BJ (cell line): ENCODE measurements at regions not wholly inside any gene's neighbourhood (a gene's known extent, or its start where the extent isn't known, plus 50 kb on each side); places are given as distances from the start of the nearest gene placed in this dataset.

Source experiments
- CTCF ChIA-PET: fragments of 350-600 bp; formaldehyde crosslinking; extraction: SDS; loops from one replicate; lab custom pipeline; 2021; ENCODE audit warnings: antibody characterized with exemption, inconsistent platforms; lab: Yijun Ruan, JAX
- POLR2A ChIA-PET: fragments of 300-600 bp; sonication (Branson Sonifier 250); formaldehyde crosslinking; extraction: SDS; loops from one replicate; lab custom pipeline; 2021; ENCODE audit warnings: antibody characterized with exemption; lab: Charles Lee
- DNase-seq: peaks from one replicate; pipeline ENCODE4 v3.0.0-alpha.2; 2011; ENCODE audit warnings: low read depth
- H3K27me3 ChIP-seq: 2 replicates; pipeline ENCODE4 v1.6.0; 2011; ENCODE audit warnings: low read length; ENCODE audit not compliant: control insufficient read depth, insufficient read depth
- H3K36me3 ChIP-seq: 2 replicates; pipeline ENCODE4 v1.5.1; 2011; ENCODE audit warnings: low read length; ENCODE audit not compliant: control insufficient read depth, insufficient read depth
- H3K4me3 ChIP-seq: 2 replicates; pipeline ENCODE4 v1.5.1; 2011; ENCODE audit warnings: low read depth, mild to moderate bottlenecking, control low read depth, low read length
- CTCF ChIP-seq: IDR thresholded peaks from 2 replicates; pipeline ENCODE4 v1.5.1; 2011; ENCODE audit warnings: low read depth, mild to moderate bottlenecking, control low read depth, inconsistent platforms, low read length, moderate library complexity; ENCODE audit not compliant: insufficient read depth

DNA sequence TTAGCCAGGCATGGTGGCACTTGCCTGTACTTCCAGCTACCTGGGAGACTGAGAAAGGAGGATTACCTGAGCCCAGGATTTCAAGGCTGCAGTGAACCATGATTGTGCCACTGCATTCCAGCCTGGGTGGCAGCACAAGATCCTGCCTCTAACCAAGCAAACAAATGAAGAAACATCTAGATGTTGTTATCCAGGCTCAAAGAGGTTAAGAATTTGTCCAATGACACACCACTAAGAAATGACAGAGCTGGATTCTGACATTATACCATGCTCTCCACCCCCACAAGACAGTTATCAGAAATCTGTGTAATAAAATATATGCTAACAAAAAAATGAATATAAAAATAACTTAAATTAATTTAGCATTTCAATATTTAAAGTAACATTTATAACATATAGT, 925.5 kb upstream of the SLC35B3 start:
- DNase-seq, result no peak

DNA sequence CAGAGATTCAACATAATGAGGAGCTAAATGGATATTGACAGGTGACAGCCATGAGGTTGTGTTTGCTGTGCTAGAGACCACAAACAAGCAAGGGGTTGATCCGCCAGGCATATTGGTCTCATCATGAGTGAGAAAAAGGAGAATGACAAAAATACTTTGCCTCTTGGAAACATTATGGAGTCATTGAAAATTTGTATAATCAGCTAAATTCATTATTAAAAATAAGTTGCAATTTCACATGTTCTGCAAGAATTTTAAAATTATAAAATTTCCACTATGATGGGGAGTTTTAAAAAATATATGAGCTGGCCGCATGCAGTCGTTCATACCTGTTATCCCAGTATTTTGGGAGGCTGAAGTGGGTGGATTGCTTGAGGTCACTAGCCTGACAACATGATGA, 912.3 kb upstream of the SLC35B3 start:
- DNase-seq, result no peak
- Histone ChIP-seq H3K27me3 (no peaks in the 10 kb centered on the region), H3K4me3 (no peak overlapping the region), H3K36me3 (no peaks in the 10 kb centered on the region)
- ChIA-PET CTCF (interaction anchor here (0.5 to 0.6 kb wide), 2 partner anchors 36 to 448 kb away, joined by 3 read pairs; no protein-coding TSS in a partner anchor), POLR2A (interaction anchor here (0.6 kb wide), 1 partner anchor 1453 kb away, joined by 9 read pairs; no protein-coding TSS in a partner anchor)
- TF ChIP-seq CTCF, result no peak

More for the DNA sequence above, 925.5 kb upstream of the SLC35B3 start:
- no peaks in the 10 kb centered on the region for H3K27me3 ChIP-seq
- CTCF ChIA-PET, result no interaction called here
- no peaks in the 10 kb centered on the region for H3K36me3 ChIP-seq
- no peak for TF ChIP-seq CTCF
- no peak overlapping the region for H3K4me3 ChIP-seq
- POLR2A ChIA-PET, result no interaction called here

DNA sequence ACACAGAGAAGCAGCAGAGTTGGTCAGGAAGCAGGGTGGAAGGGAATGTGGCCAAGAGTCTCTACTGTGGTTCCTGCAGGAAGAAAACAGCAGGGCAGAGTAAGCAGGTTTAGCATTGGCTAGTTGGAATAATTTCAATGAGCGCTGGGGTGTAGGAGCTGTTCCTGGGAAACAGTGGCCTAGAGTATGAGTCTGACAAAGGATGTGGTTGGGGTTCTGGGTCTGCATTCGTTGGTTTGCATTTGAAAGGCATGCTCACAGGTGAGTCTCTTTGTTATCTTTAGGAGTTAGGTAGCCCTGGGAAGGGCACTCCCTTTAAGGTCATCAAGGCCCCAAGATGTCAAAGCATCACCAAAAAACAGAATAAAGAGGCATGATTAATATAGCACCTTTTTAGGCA, 911.6 kb upstream of the SLC35B3 start:
- no peak for DNase-seq
- no peaks in the 10 kb centered on the region for H3K27me3 ChIP-seq
- no peak overlapping the region for H3K4me3 ChIP-seq
- no peak for TF ChIP-seq CTCF
- ChIA-PET CTCF (no interaction called here), POLR2A (interaction anchor here (0.6 kb wide), 1 partner anchor 1453 kb away, joined by 9 read pairs; no protein-coding TSS in a partner anchor)
- H3K36me3 ChIP-seq, result no peaks in the 10 kb centered on the region

DNA sequence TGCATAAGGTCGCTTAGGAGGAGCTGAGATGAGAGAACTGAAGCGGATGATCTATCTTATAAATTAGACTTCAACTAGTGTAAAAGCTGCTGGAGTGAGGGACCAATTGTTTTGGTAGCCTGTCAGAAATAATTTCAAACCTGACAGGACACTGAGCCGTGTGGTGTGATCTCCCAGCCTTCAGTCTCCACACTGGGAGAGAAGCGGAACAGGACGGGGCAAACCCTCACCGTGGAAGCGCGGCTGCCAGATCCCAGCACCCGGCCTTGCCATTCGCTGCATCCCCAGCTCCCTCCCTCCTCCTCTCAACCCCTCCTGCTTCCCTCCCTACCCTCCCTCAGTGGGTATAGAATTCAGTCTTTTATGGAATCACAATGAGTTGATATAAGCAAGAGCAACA, 900.1 kb upstream of the SLC35B3 start:
- Histone ChIP-seq H3K4me3 (no peak overlapping the region), H3K27me3 (no peaks in the 10 kb centered on the region), H3K36me3 (no peaks in the 10 kb centered on the region)
- no peak for TF ChIP-seq CTCF
- no peak for DNase-seq
- CTCF ChIA-PET, result no interaction called here
- POLR2A ChIA-PET, result no interaction called here

GRCh38 chr6:9334979-9335378, 899.6 kb upstream of the SLC35B3 start:
- peak; percentile 22 for DNase-seq
- no peak overlapping the region for H3K4me3 ChIP-seq
- POLR2A ChIA-PET, result no interaction called here

More at GRCh38 chr6:9334979-9335378, 899.6 kb upstream of the SLC35B3 start:
- no peak for TF ChIP-seq CTCF
- Histone ChIP-seq H3K27me3 (no peaks in the 10 kb centered on the region), H3K36me3 (no peaks in the 10 kb centered on the region)
- CTCF ChIA-PET, result interaction anchor here (1.0 kb wide), 1 partner anchor 19 kb away, joined by 3 read pairs; no protein-coding TSS in a partner anchor
